Esophagus muscularis mucosa (tissue), 4 donors: ENCODE measurements at regions not wholly inside any gene's neighbourhood (a gene's known extent, or its start where the extent isn't known, plus 50 kb on each side); places are given as distances from the start of the nearest gene placed in this dataset.

ENCODE experiments used
- EP300 ChIP-seq: sonication (generic); formaldehyde crosslinking; IDR thresholded peaks from one replicate; pipeline ENCODE4 v1.6.1; 2017; ENCODE audit warnings: antibody characterized with exemption
- POLR2AphosphoS5 ChIP-seq, 2 donors: sonication (generic); formaldehyde crosslinking; IDR thresholded peaks; one replicate each; pipeline ENCODE4 v1.6.1; 2017; ENCODE audit warnings: antibody characterized with exemption in 2 of 2
- TF ChIP-seq, protein P1 (sequence below), 3 experiments: fragments of 200-600 bp in 2 of 3; fragments of 450-650 bp in 1 of 3; sonication (generic) in 2 of 3; IDR thresholded peaks; one replicate each; pipeline ENCODE4 v1.5.1; 2017 to 2019; ENCODE audit warnings: antibody characterized with exemption in 3 of 3, mild to moderate bottlenecking in 2 of 3, moderate library complexity in 1 of 3

DNA sequence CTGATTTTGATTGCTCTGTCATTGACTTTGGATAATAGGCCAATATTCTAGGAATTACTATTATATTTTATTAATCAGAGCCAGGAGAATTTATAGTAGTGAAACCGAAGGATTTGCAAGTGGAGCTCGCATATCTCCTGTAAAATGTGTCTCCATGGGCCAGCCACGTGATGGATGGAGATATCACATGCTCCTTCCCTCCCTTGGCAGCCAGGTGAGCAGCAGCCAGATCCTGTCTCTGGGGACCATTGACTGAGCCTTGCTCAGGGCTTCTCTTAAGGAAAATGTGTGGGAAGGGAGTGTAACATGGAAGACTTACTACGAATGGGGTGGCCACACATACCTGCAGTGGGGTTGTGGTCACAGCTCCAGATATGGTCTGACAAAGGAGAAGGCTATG is 144.7 kb upstream of the RGMA start:
- TF ChIP-seq, protein P1, sequence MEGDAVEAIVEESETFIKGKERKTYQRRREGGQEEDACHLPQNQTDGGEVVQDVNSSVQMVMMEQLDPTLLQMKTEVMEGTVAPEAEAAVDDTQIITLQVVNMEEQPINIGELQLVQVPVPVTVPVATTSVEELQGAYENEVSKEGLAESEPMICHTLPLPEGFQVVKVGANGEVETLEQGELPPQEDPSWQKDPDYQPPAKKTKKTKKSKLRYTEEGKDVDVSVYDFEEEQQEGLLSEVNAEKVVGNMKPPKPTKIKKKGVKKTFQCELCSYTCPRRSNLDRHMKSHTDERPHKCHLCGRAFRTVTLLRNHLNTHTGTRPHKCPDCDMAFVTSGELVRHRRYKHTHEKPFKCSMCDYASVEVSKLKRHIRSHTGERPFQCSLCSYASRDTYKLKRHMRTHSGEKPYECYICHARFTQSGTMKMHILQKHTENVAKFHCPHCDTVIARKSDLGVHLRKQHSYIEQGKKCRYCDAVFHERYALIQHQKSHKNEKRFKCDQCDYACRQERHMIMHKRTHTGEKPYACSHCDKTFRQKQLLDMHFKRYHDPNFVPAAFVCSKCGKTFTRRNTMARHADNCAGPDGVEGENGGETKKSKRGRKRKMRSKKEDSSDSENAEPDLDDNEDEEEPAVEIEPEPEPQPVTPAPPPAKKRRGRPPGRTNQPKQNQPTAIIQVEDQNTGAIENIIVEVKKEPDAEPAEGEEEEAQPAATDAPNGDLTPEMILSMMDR (IDR thresholded peaks at IDR 0.05): no peak
- TF ChIP-seq EP300 (no peak), POLR2AphosphoS5 (IDR thresholded peaks at IDR 0.05) (no peak)
